A673 (cell line): ENCODE measurements at regions not wholly inside any gene's neighbourhood (a gene's known extent, or its start where the extent isn't known, plus 50 kb on each side); places are given as distances from the start of the nearest gene placed in this dataset.

Source experiments
- BruUV-seq: library from RNA; stranded (reverse); fragments of 400-500 nt; replicated peaks from 2 replicates; lab custom pipeline; 2021; lab: Mats Ljungman, UMichigan
- CTCF ChIA-PET: fragments of 300-600 bp; sonication (Branson Sonifier 250); formaldehyde crosslinking; loops from one replicate; lab custom pipeline; 2022; ENCODE audit warnings: antibody characterized with exemption; lab: Charles Lee
- POLR2A ChIA-PET: fragments of 300-600 bp; sonication (Branson Sonifier 250); formaldehyde crosslinking; loops from one replicate; lab custom pipeline; 2022; ENCODE audit warnings: antibody characterized with exemption; ENCODE audit not compliant: low non-redundant PET; lab: Charles Lee
- DNase-seq: peaks from one replicate; pipeline ENCODE4 v3.0.0-alpha.2; 2015; ENCODE audit warnings: low spot score
- H3K27ac ChIP-seq: fragments of 200-600 bp; sonication (generic); 2 replicates; pipeline ENCODE4 v1.5.1; 2016; ENCODE audit warnings: mixed run types, low read depth, mild to moderate bottlenecking, mixed read lengths, antibody characterized with exemption, low read length; ENCODE audit not compliant: poor library complexity, severe bottlenecking
- H3K27me3 ChIP-seq: fragments of 200-600 bp; sonication (generic); replicated peaks from 2 replicates; pipeline ENCODE4 v1.6.1; 2017; ENCODE audit warnings: mixed run types, low read depth, mild to moderate bottlenecking, mixed read lengths, antibody characterized with exemption, low read length; ENCODE audit not compliant: insufficient read depth, poor library complexity
- H3K36me3 ChIP-seq: fragments of 200-600 bp; sonication (generic); 2 replicates; pipeline ENCODE4 v1.6.1; 2016; ENCODE audit warnings: mixed run types, mild to moderate bottlenecking, mixed read lengths, antibody characterized with exemption, low read length; ENCODE audit not compliant: insufficient read depth, poor library complexity, severe bottlenecking
- H3K4me1 ChIP-seq: fragments of 200-600 bp; sonication (generic); 2 replicates; pipeline ENCODE4 v1.6.1; 2017; ENCODE audit warnings: mixed run types, mild to moderate bottlenecking, mixed read lengths, antibody characterized with exemption, low read length; ENCODE audit not compliant: insufficient read depth, poor library complexity, severe bottlenecking
- H3K4me3 ChIP-seq: fragments of 200-600 bp; sonication (generic); 2 replicates; pipeline ENCODE4 v1.5.1; 2016; ENCODE audit warnings: low read depth, mixed run types, mild to moderate bottlenecking, mixed read lengths, low read length; ENCODE audit not compliant: poor library complexity, severe bottlenecking
- H3K9me3 ChIP-seq: fragments of 200-600 bp; sonication (generic); 2 replicates; pipeline ENCODE4 v1.6.1; 2016; ENCODE audit warnings: mixed run types, low read depth, mild to moderate bottlenecking, mixed read lengths, antibody characterized with exemption, low read length; ENCODE audit not compliant: poor library complexity, severe bottlenecking
- EZH2 ChIP-seq: fragments of 200-600 bp; sonication (generic); IDR thresholded peaks from 2 replicates; pipeline ENCODE4 v1.6.1; 2017; ENCODE audit warnings: borderline replicate concordance, low read depth, mild to moderate bottlenecking, mixed read lengths, antibody characterized with exemption, low read length; ENCODE audit not compliant: poor library complexity, severe bottlenecking
- intact Hi-C: fragments of 100-400 bp; cut with micrococcal nuclease; formaldehyde crosslinking; loops from one replicate; pipeline ENCODE4 v1.10.0; 2022; ENCODE audit not compliant: unreplicated experiment
- TF ChIP-seq, protein P1 (sequence below): fragments of 300-800, 200-600 bp; sonication (generic); conservative IDR thresholded peaks from 2 replicates; pipeline ENCODE4 v1.5.1; 2017; ENCODE audit warnings: low read depth, mild to moderate bottlenecking, antibody characterized with exemption, low read length, moderate library complexity, mixed read lengths

- CTCF ChIA-PET = no interaction called here
- Histone ChIP-seq H3K36me3 (no peaks in the 10 kb centered on the region), H3K4me3 (no peak overlapping the region), H3K27me3 (no peaks in the 10 kb centered on the region), H3K9me3 (no peaks in the 10 kb centered on the region), H3K4me1 (no peaks in the 10 kb centered on the region), H3K27ac (no peak overlapping the region)
- BruUV-seq = no TSS peak
- TF ChIP-seq, protein P1, sequence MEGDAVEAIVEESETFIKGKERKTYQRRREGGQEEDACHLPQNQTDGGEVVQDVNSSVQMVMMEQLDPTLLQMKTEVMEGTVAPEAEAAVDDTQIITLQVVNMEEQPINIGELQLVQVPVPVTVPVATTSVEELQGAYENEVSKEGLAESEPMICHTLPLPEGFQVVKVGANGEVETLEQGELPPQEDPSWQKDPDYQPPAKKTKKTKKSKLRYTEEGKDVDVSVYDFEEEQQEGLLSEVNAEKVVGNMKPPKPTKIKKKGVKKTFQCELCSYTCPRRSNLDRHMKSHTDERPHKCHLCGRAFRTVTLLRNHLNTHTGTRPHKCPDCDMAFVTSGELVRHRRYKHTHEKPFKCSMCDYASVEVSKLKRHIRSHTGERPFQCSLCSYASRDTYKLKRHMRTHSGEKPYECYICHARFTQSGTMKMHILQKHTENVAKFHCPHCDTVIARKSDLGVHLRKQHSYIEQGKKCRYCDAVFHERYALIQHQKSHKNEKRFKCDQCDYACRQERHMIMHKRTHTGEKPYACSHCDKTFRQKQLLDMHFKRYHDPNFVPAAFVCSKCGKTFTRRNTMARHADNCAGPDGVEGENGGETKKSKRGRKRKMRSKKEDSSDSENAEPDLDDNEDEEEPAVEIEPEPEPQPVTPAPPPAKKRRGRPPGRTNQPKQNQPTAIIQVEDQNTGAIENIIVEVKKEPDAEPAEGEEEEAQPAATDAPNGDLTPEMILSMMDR = no peak
- no peak for TF ChIP-seq EZH2
- POLR2A ChIA-PET = no interaction called here
- intact Hi-C loops = no loop called here
- DNase-seq = no peak
These were observed 255.8 kb downstream of the MFSD1 start for GRCh38 chr3:159057621-159058020.

GRCh38 chr3:159058859-159059258 lies 257.0 kb downstream of the MFSD1 start:
- BruUV-seq = no TSS peak
- H3K27me3 ChIP-seq = no peaks in the 10 kb centered on the region
- H3K27ac ChIP-seq = no peak overlapping the region
- H3K36me3 ChIP-seq = no peaks in the 10 kb centered on the region
- ChIA-PET POLR2A (no interaction called here), CTCF (no interaction called here)
- TF ChIP-seq EZH2 = no peak
- TF ChIP-seq, protein P1 = no peak
- H3K4me3 ChIP-seq = no peak overlapping the region
- no peak for DNase-seq
- H3K4me1 ChIP-seq = no peaks in the 10 kb centered on the region
- intact Hi-C loops = no loop called here
- no peaks in the 10 kb centered on the region for H3K9me3 ChIP-seq

- TF ChIP-seq, protein P1 = no peak
- no peak for TF ChIP-seq EZH2
- H3K36me3 ChIP-seq = no peaks in the 10 kb centered on the region
- no peak overlapping the region for H3K4me3 ChIP-seq
- no peak for DNase-seq
- no peaks in the 10 kb centered on the region for H3K9me3 ChIP-seq
- no TSS peak for BruUV-seq
- POLR2A ChIA-PET = no interaction called here
- H3K27ac ChIP-seq = no peak overlapping the region
- no peaks in the 10 kb centered on the region for H3K27me3 ChIP-seq
- CTCF ChIA-PET = no interaction called here
- intact Hi-C loops = no loop called here
- no peaks in the 10 kb centered on the region for H3K4me1 ChIP-seq
These were observed 257.5 kb downstream of the MFSD1 start for GRCh38 chr3:159059395-159059794.
